H1 (cell line): ENCODE measurements at regions not wholly inside any gene's neighbourhood (a gene's known extent, or its start where the extent isn't known, plus 50 kb on each side); places are given as distances from the start of the nearest gene placed in this dataset.

Source experiments
- CTCF ChIA-PET: fragments of 300-600 bp; sonication (Branson Sonifier 250); formaldehyde crosslinking; loops from one replicate; lab custom pipeline; 2021; ENCODE audit not compliant: partially characterized antibody; lab: Charles Lee
- POLR2A ChIA-PET: fragments of 300-600 bp; sonication (Branson Sonifier 250); formaldehyde crosslinking; loops from one replicate; lab custom pipeline; 2021; ENCODE audit warnings: inconsistent platforms; ENCODE audit not compliant: partially characterized antibody; lab: Charles Lee
- DNase-seq, 2 experiments: peaks; one replicate each; pipeline versions ENCODE4 v3.0.0 to v3.0.0-alpha.2; 2010 to 2022; ENCODE audit warnings: low spot score in 2 of 2, low read depth in 1 of 2, mixed read lengths in 1 of 2
- FAIRE-seq: peaks from 2 replicates; lab custom pipeline; 2011; peaks lifted over from hg19 to GRCh38; lab: Jason Lieb, UNC
- H2AFZ ChIP-seq: 2 replicates; pipeline ENCODE4 v1.8.1; 2012; ENCODE audit warnings: low read length, inconsistent platforms
- H2AK5ac ChIP-seq: 2 replicates; pipeline ENCODE4 v1.6.1; 2013; ENCODE audit warnings: low read depth, low read length
- H2BK120ac ChIP-seq: replicated peaks from 2 replicates; pipeline ENCODE3; 2013; ENCODE audit warnings: low read depth, low read length, inconsistent platforms
- H2BK12ac ChIP-seq: 2 replicates; pipeline ENCODE4 v1.6.1; 2013; ENCODE audit warnings: low read depth, low read length
- H2BK15ac ChIP-seq: 2 replicates; pipeline ENCODE4 v1.6.1; 2013; ENCODE audit warnings: low read length
- H2BK20ac ChIP-seq: 2 replicates; pipeline ENCODE4 v1.6.1; 2013; ENCODE audit warnings: low read length
- H2BK5ac ChIP-seq: 2 replicates; pipeline ENCODE4 v1.6.1; 2013; ENCODE audit warnings: low read depth, low read length
- H3K14ac ChIP-seq: 2 replicates; pipeline ENCODE4 v1.6.1; 2013; ENCODE audit warnings: inconsistent platforms; ENCODE audit not compliant: insufficient read length
- H3K18ac ChIP-seq: 2 replicates; pipeline ENCODE4 v1.6.1; 2013; ENCODE audit warnings: low read length; ENCODE audit errors: extremely low read depth
- H3K23ac ChIP-seq: 2 replicates; pipeline ENCODE4 v1.6.1; 2013; ENCODE audit warnings: inconsistent platforms; ENCODE audit not compliant: insufficient read length
- H3K23me2 ChIP-seq: 2 replicates; pipeline ENCODE4 v1.6.1; 2013; ENCODE audit warnings: low read depth, low read length
- H3K27ac ChIP-seq: 2 replicates; pipeline ENCODE4 v1.6.1; 2011; ENCODE audit warnings: low read depth, low read length, inconsistent platforms
- H3K27me3 ChIP-seq, 4 experiments: replicated peaks in 1 of 4; 1 replicate in 1 of 4; 2 replicates in 3 of 4; pipeline versions ENCODE4 v1.6.1 to v1.8.1; 2011 to 2013; ENCODE audit warnings: low read length in 3 of 4, mild to moderate bottlenecking in 3 of 4, inconsistent platforms in 2 of 4, mixed read lengths in 2 of 4, moderate library complexity in 1 of 4; ENCODE audit not compliant: control insufficient read depth in 3 of 4, insufficient read depth in 3 of 4; ENCODE audit errors: extremely low read depth in 1 of 4
- H3K36me3 ChIP-seq, 4 experiments: 2 replicates each; pipeline versions ENCODE4 v1.6.1 to v1.8.1; 2011 to 2013; ENCODE audit warnings: mild to moderate bottlenecking in 4 of 4, low read length in 3 of 4, moderate library complexity in 2 of 4, control low read depth in 1 of 4, inconsistent platforms in 1 of 4; ENCODE audit not compliant: insufficient read depth in 4 of 4, control insufficient read depth in 2 of 4
- H3K4ac ChIP-seq: replicated peaks from 2 replicates; pipeline ENCODE3; 2013; ENCODE audit warnings: low read length, low read depth, mixed read lengths, inconsistent platforms; ENCODE audit not compliant: insufficient read length
- H3K4me1 ChIP-seq, 4 experiments: replicated peaks in 1 of 4; 1 replicate in 1 of 4; 2 replicates in 3 of 4; pipeline versions ENCODE4 v1.6.1 to v1.8.1; 2011 to 2013; ENCODE audit warnings: low read length in 3 of 4, inconsistent platforms in 2 of 4, mixed read lengths in 1 of 4; ENCODE audit not compliant: insufficient read depth in 4 of 4, control insufficient read depth in 3 of 4
- H3K4me2 ChIP-seq, 2 experiments: 2 replicates each; pipeline versions ENCODE4 v1.6.1 to v1.8.1; 2011 to 2013; ENCODE audit warnings: low read depth in 2 of 2, low read length in 2 of 2, control low read depth in 1 of 2, inconsistent platforms in 1 of 2, mild to moderate bottlenecking in 1 of 2; ENCODE audit not compliant: insufficient read depth in 1 of 2
- H3K4me3 ChIP-seq, 4 experiments: fragments of 200-600, 300-600 bp in 1 of 4; sonication (generic), shearing (Covaris generic), sonication (Bioruptor Twin) in 1 of 4; 2 replicates each; pipeline versions ENCODE4 v1.5.1 to v1.8.1; 2011 to 2016; ENCODE audit warnings: low read length in 4 of 4, low read depth in 3 of 4, control low read depth in 2 of 4, inconsistent platforms in 2 of 4, mild to moderate bottlenecking in 2 of 4, mixed read lengths in 1 of 4, moderate library complexity in 1 of 4; ENCODE audit not compliant: insufficient read depth in 2 of 4; ENCODE audit errors: extremely low read depth in 1 of 4
- H3K56ac ChIP-seq: replicated peaks from 2 replicates; pipeline ENCODE3; 2013; ENCODE audit warnings: low read depth, mild to moderate bottlenecking, mixed read lengths, low read length, inconsistent platforms; ENCODE audit not compliant: insufficient read length
- H3K79me1 ChIP-seq: 2 replicates; pipeline ENCODE4 v1.6.1; 2013; ENCODE audit warnings: low read depth, low read length, control low read depth
- H3K79me2 ChIP-seq, 2 experiments: 2 replicates each; pipeline versions ENCODE4 v1.6.1 to v1.8.1; 2012 to 2013; ENCODE audit warnings: low read length in 2 of 2, mild to moderate bottlenecking in 2 of 2, inconsistent platforms in 1 of 2; ENCODE audit not compliant: insufficient read depth in 2 of 2, control insufficient read depth in 1 of 2
- H3K9ac ChIP-seq, 4 experiments: replicated peaks in 1 of 4; 1 replicate in 1 of 4; 2 replicates in 3 of 4; pipeline versions ENCODE4 v1.6.1 to v1.8.1; 2011 to 2013; ENCODE audit warnings: low read depth in 3 of 4, low read length in 3 of 4, control low read depth in 2 of 4, mild to moderate bottlenecking in 2 of 4, moderate library complexity in 2 of 4, inconsistent platforms in 1 of 4; ENCODE audit errors: extremely low read depth in 1 of 4
- H3K9me3 ChIP-seq, 2 experiments: 2 replicates each; pipeline versions ENCODE4 v1.6.1 to v1.8.1; 2012 to 2013; ENCODE audit warnings: mild to moderate bottlenecking in 2 of 2, moderate library complexity in 2 of 2, control low read depth in 1 of 2, inconsistent platforms in 1 of 2, low read depth in 1 of 2, low read length in 1 of 2, mixed read lengths in 1 of 2; ENCODE audit not compliant: insufficient read depth in 2 of 2
- H4K20me1 ChIP-seq, 2 experiments: replicated peaks in 1 of 2; 2 replicates each; pipeline versions ENCODE3 to v1.8.1; 2011 to 2013; ENCODE audit warnings: inconsistent platforms in 2 of 2, low read length in 2 of 2, mild to moderate bottlenecking in 1 of 2; ENCODE audit not compliant: insufficient read depth in 2 of 2, control insufficient read depth in 1 of 2
- H4K5ac ChIP-seq: 2 replicates; pipeline ENCODE4 v1.6.1; 2013; ENCODE audit warnings: low read length, low read depth, mixed read lengths, inconsistent platforms; ENCODE audit not compliant: insufficient read length
- H4K8ac ChIP-seq: 2 replicates; pipeline ENCODE4 v1.8.0; 2013; ENCODE audit warnings: mild to moderate bottlenecking, moderate library complexity, low read length, inconsistent platforms; ENCODE audit not compliant: insufficient read depth; ENCODE audit errors: extremely low read depth
- H4K91ac ChIP-seq: replicated peaks from 2 replicates; pipeline ENCODE3; 2013; ENCODE audit warnings: low read length, mixed read lengths, inconsistent platforms; ENCODE audit not compliant: insufficient read length
- WGBS, 2 experiments: shearing (Covaris generic) in 1 of 2; methylation state at CpG; one replicate each; pipeline versions ENCODE4 v1.1.6 to v1.1.7; 2013 to 2015; ENCODE audit warnings: low lambda C conversion rate in 2 of 2, mixed read lengths in 2 of 2, inconsistent platforms in 1 of 2, low coverage in 1 of 2, missing lambda C conversion rate in 1 of 2; ENCODE audit not compliant: insufficient replicate concordance in 2 of 2, insufficient coverage in 1 of 2, insufficient read length in 1 of 2; ENCODE audit errors: extremely low coverage in 1 of 2, missing lambda C conversion rate in 1 of 2; 5-methylcytosine and 5-hydroxymethylcytosine counted together
- TF ChIP-seq, protein P1 (sequence below): fragments of 300-600 bp; sonication (generic); IDR thresholded peaks from 2 replicates; pipeline ENCODE4 v1.7.1; 2012; ENCODE audit warnings: low read length, moderate library complexity, mild to moderate bottlenecking, inconsistent platforms; ENCODE audit not compliant: insufficient replicate concordance

GRCh38 chr2:83323038-83323437 lies 1136.0 kb downstream of the SUCLG1 start:
- ChIA-PET POLR2A (no interaction called here), CTCF (no interaction called here)
- Histone ChIP-seq H3K23me2 (no peaks in the 10 kb centered on the region), H3K23ac (no peak overlapping the region), H4K20me1 (no peaks in the 10 kb centered on the region), H3K27ac (no peak overlapping the region), H2BK20ac (no peak overlapping the region), H3K14ac (no peak overlapping the region), H4K8ac (no peak overlapping the region), H4K5ac (no peak overlapping the region), H3K27me3 (no peaks in the 10 kb centered on the region; a peak in 1 of 7 replicates), H3K9ac (no peak overlapping the region), H3K79me2 (no peaks in the 10 kb centered on the region), H4K91ac (no peak overlapping the region), H2BK5ac (no peak overlapping the region), H3K56ac (no peak overlapping the region), H2AFZ (no peak overlapping the region), H3K4ac (no peak overlapping the region), H2BK12ac (no peak overlapping the region), H2BK120ac (no peak overlapping the region), H3K4me1 (no peaks in the 10 kb centered on the region), H3K79me1 (no peaks in the 10 kb centered on the region), H3K4me3 (no peak overlapping the region), H3K36me3 (no peaks in the 10 kb centered on the region), H3K9me3 (no peaks in the 10 kb centered on the region; a peak in 1 of 4 replicates), H2BK15ac (no peak overlapping the region), H2AK5ac (no peak overlapping the region), H3K18ac (no peak overlapping the region), H3K4me2 (no peak overlapping the region)
- DNase-seq (no peak), FAIRE-seq (no peak)
- 89% methylated on average over 1 of the region's 1 CpG; no CpG with 5 or more reads in 1 of the 2 experiments for WGBS, 2 experiments
- TF ChIP-seq, protein P1, sequence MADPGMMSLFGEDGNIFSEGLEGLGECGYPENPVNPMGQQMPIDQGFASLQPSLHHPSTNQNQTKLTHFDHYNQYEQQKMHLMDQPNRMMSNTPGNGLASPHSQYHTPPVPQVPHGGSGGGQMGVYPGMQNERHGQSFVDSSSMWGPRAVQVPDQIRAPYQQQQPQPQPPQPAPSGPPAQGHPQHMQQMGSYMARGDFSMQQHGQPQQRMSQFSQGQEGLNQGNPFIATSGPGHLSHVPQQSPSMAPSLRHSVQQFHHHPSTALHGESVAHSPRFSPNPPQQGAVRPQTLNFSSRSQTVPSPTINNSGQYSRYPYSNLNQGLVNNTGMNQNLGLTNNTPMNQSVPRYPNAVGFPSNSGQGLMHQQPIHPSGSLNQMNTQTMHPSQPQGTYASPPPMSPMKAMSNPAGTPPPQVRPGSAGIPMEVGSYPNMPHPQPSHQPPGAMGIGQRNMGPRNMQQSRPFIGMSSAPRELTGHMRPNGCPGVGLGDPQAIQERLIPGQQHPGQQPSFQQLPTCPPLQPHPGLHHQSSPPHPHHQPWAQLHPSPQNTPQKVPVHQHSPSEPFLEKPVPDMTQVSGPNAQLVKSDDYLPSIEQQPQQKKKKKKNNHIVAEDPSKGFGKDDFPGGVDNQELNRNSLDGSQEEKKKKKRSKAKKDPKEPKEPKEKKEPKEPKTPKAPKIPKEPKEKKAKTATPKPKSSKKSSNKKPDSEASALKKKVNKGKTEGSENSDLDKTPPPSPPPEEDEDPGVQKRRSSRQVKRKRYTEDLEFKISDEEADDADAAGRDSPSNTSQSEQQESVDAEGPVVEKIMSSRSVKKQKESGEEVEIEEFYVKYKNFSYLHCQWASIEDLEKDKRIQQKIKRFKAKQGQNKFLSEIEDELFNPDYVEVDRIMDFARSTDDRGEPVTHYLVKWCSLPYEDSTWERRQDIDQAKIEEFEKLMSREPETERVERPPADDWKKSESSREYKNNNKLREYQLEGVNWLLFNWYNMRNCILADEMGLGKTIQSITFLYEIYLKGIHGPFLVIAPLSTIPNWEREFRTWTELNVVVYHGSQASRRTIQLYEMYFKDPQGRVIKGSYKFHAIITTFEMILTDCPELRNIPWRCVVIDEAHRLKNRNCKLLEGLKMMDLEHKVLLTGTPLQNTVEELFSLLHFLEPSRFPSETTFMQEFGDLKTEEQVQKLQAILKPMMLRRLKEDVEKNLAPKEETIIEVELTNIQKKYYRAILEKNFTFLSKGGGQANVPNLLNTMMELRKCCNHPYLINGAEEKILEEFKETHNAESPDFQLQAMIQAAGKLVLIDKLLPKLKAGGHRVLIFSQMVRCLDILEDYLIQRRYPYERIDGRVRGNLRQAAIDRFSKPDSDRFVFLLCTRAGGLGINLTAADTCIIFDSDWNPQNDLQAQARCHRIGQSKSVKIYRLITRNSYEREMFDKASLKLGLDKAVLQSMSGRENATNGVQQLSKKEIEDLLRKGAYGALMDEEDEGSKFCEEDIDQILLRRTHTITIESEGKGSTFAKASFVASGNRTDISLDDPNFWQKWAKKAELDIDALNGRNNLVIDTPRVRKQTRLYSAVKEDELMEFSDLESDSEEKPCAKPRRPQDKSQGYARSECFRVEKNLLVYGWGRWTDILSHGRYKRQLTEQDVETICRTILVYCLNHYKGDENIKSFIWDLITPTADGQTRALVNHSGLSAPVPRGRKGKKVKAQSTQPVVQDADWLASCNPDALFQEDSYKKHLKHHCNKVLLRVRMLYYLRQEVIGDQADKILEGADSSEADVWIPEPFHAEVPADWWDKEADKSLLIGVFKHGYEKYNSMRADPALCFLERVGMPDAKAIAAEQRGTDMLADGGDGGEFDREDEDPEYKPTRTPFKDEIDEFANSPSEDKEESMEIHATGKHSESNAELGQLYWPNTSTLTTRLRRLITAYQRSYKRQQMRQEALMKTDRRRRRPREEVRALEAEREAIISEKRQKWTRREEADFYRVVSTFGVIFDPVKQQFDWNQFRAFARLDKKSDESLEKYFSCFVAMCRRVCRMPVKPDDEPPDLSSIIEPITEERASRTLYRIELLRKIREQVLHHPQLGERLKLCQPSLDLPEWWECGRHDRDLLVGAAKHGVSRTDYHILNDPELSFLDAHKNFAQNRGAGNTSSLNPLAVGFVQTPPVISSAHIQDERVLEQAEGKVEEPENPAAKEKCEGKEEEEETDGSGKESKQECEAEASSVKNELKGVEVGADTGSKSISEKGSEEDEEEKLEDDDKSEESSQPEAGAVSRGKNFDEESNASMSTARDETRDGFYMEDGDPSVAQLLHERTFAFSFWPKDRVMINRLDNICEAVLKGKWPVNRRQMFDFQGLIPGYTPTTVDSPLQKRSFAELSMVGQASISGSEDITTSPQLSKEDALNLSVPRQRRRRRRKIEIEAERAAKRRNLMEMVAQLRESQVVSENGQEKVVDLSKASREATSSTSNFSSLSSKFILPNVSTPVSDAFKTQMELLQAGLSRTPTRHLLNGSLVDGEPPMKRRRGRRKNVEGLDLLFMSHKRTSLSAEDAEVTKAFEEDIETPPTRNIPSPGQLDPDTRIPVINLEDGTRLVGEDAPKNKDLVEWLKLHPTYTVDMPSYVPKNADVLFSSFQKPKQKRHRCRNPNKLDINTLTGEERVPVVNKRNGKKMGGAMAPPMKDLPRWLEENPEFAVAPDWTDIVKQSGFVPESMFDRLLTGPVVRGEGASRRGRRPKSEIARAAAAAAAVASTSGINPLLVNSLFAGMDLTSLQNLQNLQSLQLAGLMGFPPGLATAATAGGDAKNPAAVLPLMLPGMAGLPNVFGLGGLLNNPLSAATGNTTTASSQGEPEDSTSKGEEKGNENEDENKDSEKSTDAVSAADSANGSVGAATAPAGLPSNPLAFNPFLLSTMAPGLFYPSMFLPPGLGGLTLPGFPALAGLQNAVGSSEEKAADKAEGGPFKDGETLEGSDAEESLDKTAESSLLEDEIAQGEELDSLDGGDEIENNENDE = no peak
